Loucy (cell line): ENCODE measurements at regions not wholly inside any gene's neighbourhood (a gene's known extent, or its start where the extent isn't known, plus 50 kb on each side); places are given as distances from the start of the nearest gene placed in this dataset.
A peak's percentile ranks its signal among the peaks of the same experiment; 100 is the strongest.

ENCODE experiments used
- H2AFZ ChIP-seq: fragments of 200-600 bp; sonication (generic); 2 replicates; pipeline ENCODE4 v1.6.0; 2016; ENCODE audit warnings: antibody characterized with exemption, mild to moderate bottlenecking, low read length, moderate library complexity
- H3F3A ChIP-seq: fragments of 200-600 bp; 2 replicates; pipeline ENCODE4 v1.6.0; 2016; ENCODE audit warnings: antibody characterized with exemption, low read depth, mild to moderate bottlenecking
- H3K27me3 ChIP-seq: fragments of 200-600 bp; sonication (generic); 2 replicates; pipeline ENCODE4 v1.6.1; 2014; ENCODE audit warnings: low read length, mild to moderate bottlenecking; ENCODE audit not compliant: insufficient read depth, poor library complexity, severe bottlenecking
- H3K36me3 ChIP-seq: fragments of 200-600 bp; sonication (generic); 2 replicates; pipeline ENCODE4 v1.6.1; 2016; ENCODE audit warnings: low read length; ENCODE audit not compliant: insufficient read depth
- H3K4me1 ChIP-seq: fragments of 200-600 bp; sonication (generic); 2 replicates; pipeline ENCODE4 v1.5.1; 2014; ENCODE audit warnings: low read length, mild to moderate bottlenecking; ENCODE audit not compliant: insufficient read depth, poor library complexity, severe bottlenecking
- H3K4me2 ChIP-seq: fragments of 200-600 bp; sonication (generic); 2 replicates; pipeline ENCODE4 v1.6.0; 2014; ENCODE audit warnings: antibody characterized with exemption, low read length, low read depth, mild to moderate bottlenecking; ENCODE audit not compliant: poor library complexity, severe bottlenecking
- H3K4me3 ChIP-seq: fragments of 200-600 bp; sonication (generic); 2 replicates; pipeline ENCODE4 v1.5.1; 2014; ENCODE audit warnings: low read length, mild to moderate bottlenecking, mixed read lengths; ENCODE audit not compliant: poor library complexity, severe bottlenecking
- H3K79me2 ChIP-seq: fragments of 200-600 bp; sonication (generic); 2 replicates; pipeline ENCODE4 v1.6.1; 2014; ENCODE audit warnings: low read length; ENCODE audit not compliant: insufficient read depth
- H3K9ac ChIP-seq: fragments of 200-600 bp; sonication (generic); 2 replicates; pipeline ENCODE4 v1.6.0; 2014; ENCODE audit warnings: mild to moderate bottlenecking, low read depth, low read length, moderate library complexity; ENCODE audit not compliant: poor library complexity, severe bottlenecking
- H3K9me2 ChIP-seq: fragments of 200-600 bp; sonication (generic); replicated peaks from 2 replicates; pipeline ENCODE4 v1.6.1; 2016; ENCODE audit warnings: low read depth, low read length, mixed read lengths
- H3K9me3 ChIP-seq: fragments of 200-600 bp; sonication (generic); 2 replicates; pipeline ENCODE4 v1.6.1; 2014; ENCODE audit warnings: mild to moderate bottlenecking, antibody characterized with exemption, low read length, low read depth; ENCODE audit not compliant: insufficient read depth
- H4K20me1 ChIP-seq: fragments of 200-600 bp; sonication (generic); 2 replicates; pipeline ENCODE4 v1.6.0; 2014; ENCODE audit warnings: antibody characterized with exemption, low read length, mild to moderate bottlenecking; ENCODE audit not compliant: insufficient read depth, poor library complexity, severe bottlenecking
- CTCF ChIP-seq: fragments of 200-600 bp; sonication (generic); conservative IDR thresholded peaks from 2 replicates; pipeline ENCODE4 v1.5.1; 2014; ENCODE audit warnings: mild to moderate bottlenecking, antibody characterized with exemption, low read length
- EZH2phosphoT487 ChIP-seq: fragments of 200-600 bp; IDR thresholded peaks from 2 replicates; pipeline ENCODE4 v1.6.1; 2018; ENCODE audit warnings: antibody characterized with exemption, mild to moderate bottlenecking, moderate library complexity, borderline replicate concordance

GRCh38 chr11:27200779-27201453 lies 160.3 kb downstream of the BBOX1 start:
- peak overlapping the region; percentile 66 for H2AFZ ChIP-seq
- H3F3A ChIP-seq: no peaks in the 10 kb centered on the region; the same call in 1 of the 2 replicates
- no peaks in the 10 kb centered on the region for H4K20me1 ChIP-seq
- no peak overlapping the region for H3K9ac ChIP-seq
- no peaks in the 10 kb centered on the region for H3K9me2 ChIP-seq
- H3K27me3 ChIP-seq: no peaks in the 10 kb centered on the region
- H3K4me3 ChIP-seq: peak overlapping the region; percentile 24
- H3K4me1 ChIP-seq: peaks cover 20% of the 10 kb centered on the region
- no peaks in the 10 kb centered on the region for H3K36me3 ChIP-seq
- no peaks in the 10 kb centered on the region for H3K79me2 ChIP-seq
- peak overlapping the region; percentile 22 for H3K4me2 ChIP-seq
- no peaks in the 10 kb centered on the region for H3K9me3 ChIP-seq
- TF ChIP-seq EZH2phosphoT487: no peak
- no peak for TF ChIP-seq CTCF

GRCh38 chr11:27196203-27196897 lies 155.7 kb downstream of the BBOX1 start:
- H3K9me2 ChIP-seq: no peaks in the 10 kb centered on the region
- no peaks in the 10 kb centered on the region for H3K36me3 ChIP-seq
- no peak overlapping the region for H3K4me3 ChIP-seq
- H3K9me3 ChIP-seq: no peaks in the 10 kb centered on the region
- H3K79me2 ChIP-seq: no peaks in the 10 kb centered on the region
- H3K4me1 ChIP-seq: peaks cover 9% of the 10 kb centered on the region
- no peaks in the 10 kb centered on the region for H4K20me1 ChIP-seq
- no peak for TF ChIP-seq CTCF
- TF ChIP-seq EZH2phosphoT487: no peak
- H3F3A ChIP-seq: no peaks in the 10 kb centered on the region; the same call in 1 of the 2 replicates
- H2AFZ ChIP-seq: no peak overlapping the region
- no peak overlapping the region for H3K9ac ChIP-seq
- H3K4me2 ChIP-seq: no peak overlapping the region
- H3K27me3 ChIP-seq: no peaks in the 10 kb centered on the region

GRCh38 chr11:27195837-27196202 lies 155.2 kb downstream of the BBOX1 start:
- H3K27me3 ChIP-seq: no peaks in the 10 kb centered on the region
- no peaks in the 10 kb centered on the region for H3F3A ChIP-seq
- no peak overlapping the region for H2AFZ ChIP-seq
- no peak overlapping the region for H3K4me3 ChIP-seq
- H3K9ac ChIP-seq: no peak overlapping the region
- no peaks in the 10 kb centered on the region for H3K36me3 ChIP-seq
- H3K79me2 ChIP-seq: no peaks in the 10 kb centered on the region
- H3K4me1 ChIP-seq: peaks cover 4% of the 10 kb centered on the region
- no peaks in the 10 kb centered on the region for H3K9me2 ChIP-seq
- no peaks in the 10 kb centered on the region for H4K20me1 ChIP-seq
- no peak overlapping the region for H3K4me2 ChIP-seq
- no peak for TF ChIP-seq CTCF
- TF ChIP-seq EZH2phosphoT487: no peak
- no peaks in the 10 kb centered on the region for H3K9me3 ChIP-seq
